ENCODE measurements at regions not wholly inside any gene's neighbourhood (a gene's known extent, or its start where the extent isn't known, plus 50 kb on each side); places are given as distances from the start of the nearest gene placed in this dataset.

- ChIA-PET POLR2A (ENCODE audit: partially characterized antibody) (interaction anchor here (0.6 kb wide), 1 partner anchor 88 kb away, joined by 3 read pairs; no protein-coding TSS in a partner anchor), CTCF (ENCODE audit: partially characterized antibody) (interaction anchor here (0.5 to 1.5 kb wide), 2 partner anchors 24 to 1364 kb away, joined by 3 read pairs; no protein-coding TSS in a partner anchor)
- 85% methylated on average over 1 of the region's 1 CpG; no CpG with 5 or more reads in 1 of the 2 experiments for WGBS, 2 experiments (ENCODE audit: extremely low coverage in 1 of 2, insufficient coverage in 1 of 2, insufficient read length in 1 of 2, insufficient replicate concordance in 2 of 2, low coverage in 1 of 2, low lambda C conversion rate in 2 of 2, missing lambda C conversion rate in 1 of 2)
- H3K36me3 ChIP-seq (ENCODE audit: control insufficient read depth in 2 of 4, insufficient read depth in 4 of 4, low read length in 3 of 4), result no peaks in the 10 kb centered on the region
- H2BK12ac ChIP-seq (ENCODE audit: low read depth, low read length), result no peak overlapping the region
- no peak overlapping the region for H2AK5ac ChIP-seq (ENCODE audit: low read depth, low read length)
- H3K56ac ChIP-seq (replicated peaks; ENCODE audit: insufficient read length, low read depth, low read length), result no peak overlapping the region
- H4K91ac ChIP-seq (replicated peaks; ENCODE audit: insufficient read length, low read length), result no peak overlapping the region
- no peak overlapping the region for H4K5ac ChIP-seq (ENCODE audit: insufficient read length, low read depth, low read length)
- no peak overlapping the region for H2BK120ac ChIP-seq (replicated peaks; ENCODE audit: low read depth, low read length)
- H3K23ac ChIP-seq (ENCODE audit: insufficient read length), result no peak overlapping the region
- no peaks in the 10 kb centered on the region for H3K79me2 ChIP-seq (ENCODE audit: control insufficient read depth in 1 of 2, insufficient read depth in 2 of 2, low read length in 2 of 2)
- no peaks in the 10 kb centered on the region for H4K20me1 ChIP-seq (replicated peaks in 1 of 2; ENCODE audit: control insufficient read depth in 1 of 2, insufficient read depth in 2 of 2, low read length in 2 of 2)
- FAIRE-seq (no peak), DNase-seq (ENCODE audit: low read depth in 1 of 2, low spot score in 2 of 2) (no peak)
- H3K14ac ChIP-seq (ENCODE audit: insufficient read length), result no peak overlapping the region
- H3K9ac ChIP-seq (replicated peaks in 1 of 4; ENCODE audit: extremely low read depth in 1 of 4, low read depth in 3 of 4, low read length in 3 of 4), result no peak overlapping the region
- no peak overlapping the region for H4K8ac ChIP-seq (ENCODE audit: extremely low read depth, insufficient read depth, low read length)
- H3K4me1 ChIP-seq (replicated peaks in 1 of 4; ENCODE audit: control insufficient read depth in 3 of 4, insufficient read depth in 4 of 4, low read length in 3 of 4), result no peaks in the 10 kb centered on the region
- no peak overlapping the region for H2BK20ac ChIP-seq (ENCODE audit: low read length)
- H3K23me2 ChIP-seq (ENCODE audit: low read depth, low read length), result no peaks in the 10 kb centered on the region
- H3K27me3 ChIP-seq (replicated peaks in 1 of 4; ENCODE audit: control insufficient read depth in 3 of 4, extremely low read depth in 1 of 4, insufficient read depth in 3 of 4, low read length in 3 of 4), result no peaks in the 10 kb centered on the region
- H3K4me3 ChIP-seq (ENCODE audit: extremely low read depth in 1 of 4, insufficient read depth in 2 of 4, low read depth in 3 of 4, low read length in 4 of 4), result no peak overlapping the region
- no peaks in the 10 kb centered on the region for H3K9me3 ChIP-seq (ENCODE audit: insufficient read depth in 2 of 2, low read depth in 1 of 2, low read length in 1 of 2)
- H2BK15ac ChIP-seq (ENCODE audit: low read length), result no peak overlapping the region
- H3K4me2 ChIP-seq (ENCODE audit: insufficient read depth in 1 of 2, low read depth in 2 of 2, low read length in 2 of 2), result no peak overlapping the region
- no peaks in the 10 kb centered on the region for H3K79me1 ChIP-seq (ENCODE audit: low read depth, low read length)
- no peak overlapping the region for H2BK5ac ChIP-seq (ENCODE audit: low read depth, low read length)
- H3K27ac ChIP-seq (ENCODE audit: low read depth, low read length), result no peak overlapping the region
- H2AFZ ChIP-seq (ENCODE audit: low read length), result no peak overlapping the region
- TF ChIP-seq CREB1 (IDR thresholded peaks at IDR 0.05) (no peak), BACH1 (IDR thresholded peaks at IDR 0.05; ENCODE audit: low read length) (no peak), CHD2 (IDR thresholded peaks at IDR 0.05; ENCODE audit: low read length) (no peak), CBX8 (IDR thresholded peaks at IDR 0.05; ENCODE audit: borderline replicate concordance, low read depth, low read length) (no peak), FOSL1 (IDR thresholded peaks at IDR 0.05; ENCODE audit: insufficient read depth, low read depth, low read length) (no peak), EGR1 (IDR thresholded peaks at IDR 0.05; ENCODE audit: borderline replicate concordance, low read depth, low read length) (no peak), CTBP2 (IDR thresholded peaks at IDR 0.05; ENCODE audit: borderline replicate concordance, insufficient read depth, insufficient read length, low read length) (no peak), SIX5 (IDR thresholded peaks at IDR 0.05; ENCODE audit: low read depth, low read length) (no peak), SIN3A (conservative IDR thresholded peaks at IDR 0.05 in 1 of 2, IDR thresholded peaks at IDR 0.05 in 1 of 2; ENCODE audit: low read depth in 1 of 2, low read length in 2 of 2) (no peak), KDM5A (IDR thresholded peaks at IDR 0.05; ENCODE audit: low read length) (no peak)
- no peak overlapping the region for H3K4ac ChIP-seq (replicated peaks; ENCODE audit: insufficient read length, low read depth, low read length)
- H3K18ac ChIP-seq (ENCODE audit: extremely low read depth, low read length), result no peak overlapping the region
These were observed 89.7 kb upstream of the PARP8 start for GRCh38 chr5:50576686-50577256.
